HEK293 (cell line): ENCODE measurements at regions not wholly inside any gene's neighbourhood (a gene's known extent, or its start where the extent isn't known, plus 50 kb on each side); places are given as distances from the start of the nearest gene placed in this dataset.

ENCODE experiments used
- ATF2 ChIP-seq: fragments of 450-650 bp; formaldehyde crosslinking; IDR thresholded peaks from 2 replicates; pipeline ENCODE4 v1.5.1; 2016; ENCODE audit warnings: missing biosample characterization, missing genetic modification characterization, low read depth
- CTCF ChIP-seq: fragments of 450-650 bp; formaldehyde crosslinking; IDR thresholded peaks from 2 replicates; pipeline ENCODE4 v1.5.1; 2016; ENCODE audit warnings: missing biosample characterization, missing genetic modification characterization
- SP3 ChIP-seq: fragments of 450-650 bp; formaldehyde crosslinking; IDR thresholded peaks from 2 replicates; pipeline ENCODE4 v1.5.1; 2016; ENCODE audit warnings: missing biosample characterization, missing genetic modification characterization
- ZNF121 ChIP-seq: fragments of 450-650 bp; formaldehyde crosslinking; IDR thresholded peaks from 2 replicates; pipeline ENCODE4 v1.5.1; 2016; ENCODE audit warnings: missing biosample characterization, missing genetic modification characterization
- ZNF624 ChIP-seq: fragments of 450-650 bp; formaldehyde crosslinking; IDR thresholded peaks from 2 replicates; pipeline ENCODE4 v1.5.1; 2017; ENCODE audit warnings: missing biosample characterization, missing genetic modification characterization
- ZNF768 ChIP-seq: fragments of 450-650 bp; formaldehyde crosslinking; IDR thresholded peaks from 2 replicates; pipeline ENCODE4 v1.5.1; 2018; ENCODE audit warnings: missing biosample characterization, mild to moderate bottlenecking, missing genetic modification characterization

- TF ChIP-seq ZNF768 = no peak
- no peak for TF ChIP-seq SP3 (tag by site-specific recombination)
- no peak for TF ChIP-seq ZNF121
- TF ChIP-seq ZNF624 (tag by site-specific recombination) = no peak
- TF ChIP-seq CTCF (tag by site-specific recombination) = no peak
- TF ChIP-seq ATF2 (tag by site-specific recombination) = no peak
Measured at GRCh38 chr10:128380946-128381345, 254.7 kb upstream of the MKI67 start.
